Muscle of back (tissue), 3 donors: ENCODE measurements at regions not wholly inside any gene's neighbourhood (a gene's known extent, or its start where the extent isn't known, plus 50 kb on each side); places are given as distances from the start of the nearest gene placed in this dataset.
"Not testable (repeated sequence)": the region's sequence is repeated elsewhere in the genome, so short reads cannot be mapped to it uniquely, and the experiment has no call there.

Source experiments
- DNase-seq, 3 donors: peaks; one replicate each; pipeline versions ENCODE4 v3.0.0 to v3.0.0-alpha.2; 2013

DNA sequence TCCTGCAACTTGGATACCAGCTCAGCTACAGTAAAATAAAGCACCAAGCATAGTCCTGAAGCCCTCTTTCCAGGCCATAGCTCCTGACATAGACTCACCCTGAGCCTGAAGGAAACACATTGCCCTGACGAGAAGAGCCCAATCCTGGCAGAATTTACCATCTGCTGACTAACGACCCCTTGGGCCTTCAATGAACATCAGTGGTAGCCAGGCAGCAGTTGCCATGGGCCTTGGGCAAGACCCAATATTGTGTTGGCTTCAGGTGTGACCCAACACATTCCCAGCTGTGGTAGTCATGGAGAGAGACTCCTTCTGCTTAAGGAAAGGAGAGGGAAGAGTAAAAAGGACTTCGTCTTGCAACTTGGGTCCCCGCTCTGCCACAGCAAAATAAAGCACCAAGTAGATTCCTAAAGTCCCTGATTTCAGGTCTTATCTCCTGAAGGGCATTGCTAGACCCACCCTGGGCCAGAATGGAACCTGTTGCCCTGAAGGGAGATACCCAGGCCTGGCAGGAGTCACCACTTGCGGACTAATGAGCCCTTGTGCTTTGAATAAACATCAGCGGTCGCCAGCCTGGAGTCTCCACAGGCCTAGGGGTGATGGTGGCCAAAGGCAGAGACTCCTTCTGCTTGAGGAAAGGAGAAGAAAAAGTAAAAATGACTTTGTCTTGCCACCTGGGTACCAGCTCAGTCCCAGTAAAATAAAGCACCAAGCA lies 902.6 kb downstream of the C4orf33 start:
- DNase-seq = no peak

DNA sequence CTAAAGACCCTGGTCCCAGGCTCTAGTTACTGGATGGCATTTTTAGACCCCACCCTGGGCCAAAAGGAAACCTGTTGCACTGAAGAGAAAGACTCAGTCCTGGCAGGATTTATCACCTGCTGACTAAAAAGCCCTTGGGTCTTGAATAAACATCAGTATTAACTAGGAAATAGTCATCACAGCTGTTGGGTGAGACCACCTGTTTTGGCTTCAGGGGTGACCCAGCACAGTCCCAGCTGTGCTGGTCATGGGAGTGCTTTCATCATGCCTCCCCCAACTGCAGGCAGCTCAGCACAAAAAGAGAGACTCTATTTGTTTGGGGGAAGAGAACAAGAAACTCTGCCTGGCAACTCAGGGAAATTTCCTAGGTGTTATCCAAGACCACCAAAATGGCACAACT lies 903.2 kb downstream of the C4orf33 start:
- DNase-seq = no peak

DNA sequence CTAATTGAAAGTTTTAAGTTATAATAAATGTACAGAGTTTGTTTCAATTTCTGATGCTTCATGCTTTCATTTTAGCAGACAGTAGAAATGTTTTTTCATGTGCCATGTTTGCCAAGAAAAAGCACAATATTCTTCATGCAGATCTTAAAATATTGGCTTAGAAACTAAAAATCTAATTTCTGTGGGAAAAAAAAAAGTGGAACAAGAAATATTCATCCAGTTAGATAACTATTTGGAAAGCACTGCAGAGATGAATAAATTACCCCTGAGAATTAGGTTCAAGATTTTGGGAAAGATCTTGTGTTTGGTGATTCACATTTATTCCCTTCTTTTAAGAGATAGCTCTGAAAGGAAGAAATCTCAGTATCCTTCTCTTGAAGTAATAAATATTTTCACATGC lies 912.5 kb downstream of the C4orf33 start:
- DNase-seq = peak in 2 of 3 donors; percentile 27 to 55

DNA sequence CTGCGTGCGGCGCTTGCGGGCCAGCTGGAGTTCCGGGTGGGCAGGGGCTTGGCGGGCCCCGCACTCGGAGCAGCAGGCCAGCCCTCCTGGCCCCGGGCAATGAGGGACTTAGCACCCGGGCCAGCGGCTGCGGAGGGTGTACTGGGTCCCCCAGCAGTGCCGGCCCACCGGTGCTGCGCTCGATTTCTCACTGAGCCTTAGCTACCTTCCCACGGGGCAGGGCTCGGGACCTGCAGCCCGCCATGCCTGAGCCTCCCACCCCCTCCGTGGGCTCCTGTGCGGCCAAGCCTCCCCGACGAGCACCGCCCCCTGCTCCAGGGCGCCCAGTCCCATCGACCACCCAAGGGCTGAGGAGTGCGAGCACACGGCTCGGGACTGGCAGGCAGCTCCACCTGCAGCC lies 916.9 kb downstream of the C4orf33 start:
- not testable (repeated sequence) for DNase-seq

DNA sequence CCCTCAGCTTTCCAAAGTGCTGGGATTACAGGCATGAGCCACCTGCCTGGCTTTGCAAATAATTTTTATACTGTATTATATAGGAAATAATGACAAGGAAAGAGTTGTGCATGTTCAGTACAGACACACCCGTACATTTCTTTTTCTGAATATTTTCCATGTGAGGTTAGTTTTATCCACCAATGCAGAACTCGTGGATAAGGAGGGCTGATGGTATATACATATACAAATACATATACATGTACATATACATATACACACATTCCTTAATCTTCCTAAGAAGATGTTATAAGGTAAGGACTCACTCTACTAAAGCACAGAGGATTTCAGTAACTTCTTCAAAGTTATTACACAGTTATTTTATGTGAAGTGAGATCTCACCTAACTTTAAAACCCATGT lies 925.8 kb downstream of the C4orf33 start:
- no peak for DNase-seq

DNA sequence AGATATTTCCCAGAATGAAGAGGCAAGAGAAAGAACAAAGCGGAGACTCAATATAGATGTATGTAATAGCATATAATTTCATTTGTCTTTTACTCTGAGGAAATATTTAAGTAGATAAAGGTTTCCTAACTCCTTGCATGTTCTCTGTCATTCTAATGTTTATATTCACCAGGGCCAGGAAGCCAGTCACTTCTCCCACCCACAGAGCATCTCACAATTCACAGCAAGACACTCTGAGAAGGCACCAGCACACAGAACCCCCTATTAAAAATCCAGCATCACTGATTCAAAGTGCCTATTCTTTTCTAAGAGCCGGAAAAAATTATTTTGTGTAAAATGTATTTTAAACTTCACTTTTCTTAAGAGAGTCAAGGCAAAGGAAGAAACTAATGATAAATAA lies 927.1 kb downstream of the C4orf33 start:
- DNase-seq = no peak

DNA sequence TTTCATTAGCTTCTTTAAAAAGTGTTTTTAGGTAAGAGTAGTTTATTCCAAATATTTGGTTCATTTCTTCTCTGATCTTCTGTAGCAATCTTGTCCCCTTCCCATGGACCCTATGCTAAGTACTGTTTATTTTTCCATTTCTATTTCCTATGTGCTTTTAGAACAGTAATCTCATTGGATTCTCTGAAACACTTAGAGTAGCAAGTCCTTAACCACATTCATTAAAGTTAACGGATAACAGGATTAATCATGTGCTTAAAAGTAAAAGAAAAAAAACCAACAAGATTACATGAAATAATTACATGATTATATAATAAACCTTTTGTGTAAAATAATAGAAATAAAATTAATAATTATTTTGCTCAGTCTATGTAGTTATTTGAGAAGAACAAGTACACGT lies 929.7 kb downstream of the C4orf33 start:
- DNase-seq = no peak

DNA sequence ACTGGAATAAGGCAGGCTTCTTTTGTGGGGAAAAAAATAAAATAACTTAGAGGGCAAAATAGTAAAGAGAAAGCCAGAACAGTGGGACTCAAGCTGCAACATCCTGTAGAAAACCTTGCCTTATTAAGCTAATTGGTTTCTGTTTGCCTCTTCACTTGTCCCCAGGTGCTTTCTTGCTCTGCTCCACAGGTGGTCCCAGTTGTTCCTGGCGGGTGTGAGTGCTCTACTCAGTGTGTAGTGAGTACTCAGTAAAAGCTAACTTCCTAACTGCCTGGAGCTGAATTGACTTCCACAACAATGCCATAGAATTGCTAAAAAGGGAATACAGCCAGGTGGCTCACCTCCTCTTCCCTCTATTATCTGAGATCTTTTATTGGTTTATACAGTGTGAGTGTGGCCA lies 930.2 kb downstream of the C4orf33 start:
- DNase-seq = no peak

DNA sequence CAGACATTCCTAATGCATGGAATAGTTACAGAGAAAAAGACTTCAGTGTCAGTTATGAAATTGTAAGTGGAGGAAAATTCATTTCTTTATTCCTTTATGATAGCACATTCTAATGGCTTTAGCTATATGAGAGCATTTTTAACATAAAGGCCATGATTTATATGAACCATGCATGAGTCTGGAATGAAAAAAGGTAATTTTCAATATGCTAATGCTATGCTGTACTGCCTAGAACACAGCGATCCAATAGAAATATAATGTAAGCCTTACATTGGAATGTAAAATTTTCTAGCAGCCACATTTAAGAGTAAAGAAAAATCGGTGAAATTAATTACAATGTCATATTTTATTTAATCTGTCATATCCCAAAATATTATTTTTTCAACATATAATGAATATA lies 932.0 kb downstream of the C4orf33 start:
- DNase-seq = no peak

DNA sequence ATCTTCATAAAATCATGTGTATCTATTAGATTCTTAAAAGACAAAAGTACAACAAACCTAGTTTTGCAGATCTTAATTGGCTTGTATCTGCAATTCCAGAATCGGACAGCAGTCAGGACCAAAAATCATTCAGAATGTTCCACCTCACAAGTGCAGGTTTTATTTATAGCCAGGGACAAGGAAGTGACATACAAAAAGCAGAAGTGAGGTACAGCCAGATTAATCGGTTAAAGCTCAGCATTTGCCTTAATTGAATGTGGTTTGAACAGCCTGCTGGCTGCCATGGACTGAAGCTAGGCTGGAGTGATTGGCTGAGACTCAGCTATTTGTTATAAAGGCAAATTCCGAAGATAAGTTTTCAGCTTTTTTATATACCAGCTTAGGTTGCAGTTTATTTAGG lies 932.6 kb downstream of the C4orf33 start:
- DNase-seq = no peak

DNA sequence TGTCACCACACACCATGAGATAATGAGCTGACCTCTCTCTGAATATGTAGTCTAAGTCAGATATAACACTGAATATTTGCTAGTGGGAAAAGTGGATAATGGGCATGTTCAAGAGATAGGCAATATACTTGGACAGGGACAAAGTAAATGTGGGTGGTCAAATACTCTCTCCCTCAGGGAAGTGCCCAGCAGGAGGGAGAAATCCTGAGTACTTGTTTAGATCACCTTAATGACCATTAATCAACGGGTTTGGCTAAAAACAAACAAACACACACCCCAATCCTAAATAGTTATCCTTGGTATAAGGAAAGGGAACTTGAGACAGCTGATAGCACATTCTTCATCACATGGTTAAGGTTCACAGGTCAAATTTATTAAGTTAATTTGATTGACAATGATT lies 933.5 kb downstream of the C4orf33 start:
- no peak for DNase-seq

DNA sequence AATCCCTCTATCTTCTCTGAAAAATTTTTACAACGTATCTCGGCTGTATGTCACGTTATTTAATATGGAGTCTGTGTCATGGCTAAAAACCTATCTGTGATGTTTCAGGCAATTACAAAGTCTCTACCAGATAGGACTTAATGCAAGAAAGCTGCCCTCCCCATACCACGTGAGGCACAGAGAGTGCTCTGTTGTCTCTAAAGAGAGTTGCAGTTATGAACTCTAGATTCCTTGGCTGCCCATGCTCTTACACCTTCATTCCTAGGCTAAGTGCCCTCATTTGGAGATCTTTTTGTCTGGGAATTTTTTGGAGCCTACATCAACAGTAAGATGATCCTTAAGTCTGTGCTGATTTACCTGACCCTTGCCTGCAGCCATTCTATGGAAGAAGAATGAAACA lies 935.9 kb downstream of the C4orf33 start:
- no peak for DNase-seq

DNA sequence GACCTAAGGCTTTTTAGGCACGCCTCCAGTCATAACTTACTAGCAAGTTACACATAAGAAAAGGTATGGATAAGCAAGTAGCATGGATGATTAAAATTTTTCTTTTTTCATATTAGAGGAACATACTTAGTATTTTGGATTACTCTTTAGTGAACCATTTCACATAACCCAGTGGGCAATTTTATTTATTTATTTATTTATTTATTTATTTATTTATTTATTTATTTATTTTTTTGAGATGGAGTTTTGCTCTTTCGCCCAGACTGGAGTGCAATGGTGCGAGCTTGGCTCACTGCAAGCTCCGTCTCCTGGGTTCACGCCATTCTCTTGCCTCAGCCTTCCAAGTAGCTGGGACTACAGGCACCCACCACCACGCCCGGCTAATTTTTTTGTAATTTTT lies 937.7 kb downstream of the C4orf33 start:
- DNase-seq = not testable (repeated sequence)

DNA sequence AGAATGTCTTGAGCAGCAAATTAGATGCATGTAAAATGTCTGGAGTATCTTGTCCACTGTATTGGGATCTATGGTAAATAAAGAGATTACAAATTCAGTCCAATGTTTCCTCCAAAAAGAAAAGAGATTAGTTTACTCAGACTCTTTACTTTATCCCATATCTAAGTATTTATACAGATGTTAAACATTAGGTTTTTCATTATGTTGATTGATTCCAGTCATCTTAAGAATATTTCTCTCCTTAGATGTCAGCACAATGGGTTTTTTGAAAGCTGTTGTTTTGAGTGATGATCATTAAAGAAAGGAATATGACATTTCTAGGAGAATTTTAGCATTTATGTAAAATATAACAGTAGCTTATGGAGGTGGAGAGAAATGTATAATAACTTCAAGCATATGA lies 938.9 kb downstream of the C4orf33 start:
- DNase-seq = no peak

DNA sequence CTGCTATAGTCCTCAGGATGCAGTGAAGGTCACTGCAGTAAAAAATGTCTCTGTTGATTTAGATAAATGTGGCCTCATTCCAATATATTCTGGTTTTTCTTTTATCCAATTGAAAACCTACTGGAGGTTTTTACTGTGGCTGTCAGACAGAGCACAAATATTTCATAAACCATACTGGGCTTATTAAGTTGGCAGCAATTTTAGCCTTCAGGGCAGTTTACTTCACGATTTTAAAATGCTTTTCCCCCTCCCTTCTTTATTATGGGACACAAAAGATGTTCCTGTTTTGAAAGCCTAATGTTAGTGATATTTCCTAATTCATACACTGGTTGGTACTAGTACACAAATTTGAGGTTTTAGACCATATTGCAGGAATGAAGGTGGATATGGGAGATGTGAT lies 939.4 kb downstream of the C4orf33 start:
- DNase-seq = no peak

DNA sequence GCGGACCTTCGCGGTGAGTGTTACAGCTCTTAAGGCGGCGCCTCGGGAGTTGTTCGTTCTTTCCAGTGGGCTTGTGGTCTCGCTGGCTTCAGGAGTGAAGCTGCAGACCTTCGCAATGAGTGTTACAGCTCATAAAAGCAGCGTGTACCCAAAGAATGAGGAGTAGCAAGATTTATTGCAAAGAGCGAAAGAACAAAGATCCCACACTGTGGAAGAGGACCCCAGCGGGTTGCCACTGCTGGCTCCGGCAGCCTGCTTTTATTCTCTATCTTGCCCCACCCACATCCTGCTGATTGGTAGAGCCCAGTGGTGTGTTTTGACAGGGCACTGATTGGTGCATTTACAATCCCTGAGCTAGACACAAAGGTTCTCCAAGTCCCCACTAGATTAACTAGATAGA lies 941.9 kb downstream of the C4orf33 start:
- DNase-seq = not testable (repeated sequence)

DNA sequence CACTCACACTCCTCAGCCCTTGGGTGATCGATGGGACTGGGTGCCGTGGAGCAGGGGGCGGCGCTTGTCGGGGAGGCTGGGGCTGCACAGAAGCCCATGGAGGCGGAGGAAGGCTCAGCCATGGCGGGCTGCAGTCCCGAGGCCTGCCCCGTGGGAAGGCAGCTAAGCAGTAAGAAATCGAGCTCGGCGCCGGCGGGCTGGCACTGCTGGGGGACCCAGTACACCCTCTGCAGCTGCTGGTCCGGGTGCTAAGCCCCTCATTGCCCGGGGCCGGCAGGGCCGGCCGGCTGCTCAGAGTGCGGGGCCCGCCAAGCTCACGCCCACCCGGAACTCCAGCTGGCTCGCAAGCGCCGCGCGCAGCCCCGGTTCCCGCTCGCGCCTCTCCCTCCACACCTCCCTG lies 942.6 kb downstream of the C4orf33 start:
- DNase-seq = not testable (repeated sequence)

DNA sequence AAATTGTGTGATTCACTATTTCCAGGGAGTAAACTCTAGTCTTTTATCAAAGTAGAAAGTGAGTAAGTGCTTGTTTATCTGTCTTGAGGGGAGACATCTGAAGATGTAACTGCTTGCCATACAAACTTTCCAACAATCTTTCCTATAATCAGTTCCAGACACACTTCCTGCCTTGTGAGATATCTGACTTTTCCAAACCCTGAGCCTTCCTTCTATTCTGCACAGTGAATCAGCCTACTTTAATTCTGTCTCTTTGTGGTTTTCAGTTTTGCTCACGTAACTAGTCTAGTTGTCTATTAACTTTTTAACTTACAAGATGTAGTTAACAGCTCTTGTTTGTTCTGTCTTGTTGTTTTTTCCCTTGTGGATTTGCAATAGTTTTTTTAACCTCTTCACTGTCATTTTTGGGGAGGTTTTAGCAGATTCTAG lies 947.8 kb downstream of the C4orf33 start:
- DNase-seq = peak; percentile 26 to 73 (median 63)

DNA sequence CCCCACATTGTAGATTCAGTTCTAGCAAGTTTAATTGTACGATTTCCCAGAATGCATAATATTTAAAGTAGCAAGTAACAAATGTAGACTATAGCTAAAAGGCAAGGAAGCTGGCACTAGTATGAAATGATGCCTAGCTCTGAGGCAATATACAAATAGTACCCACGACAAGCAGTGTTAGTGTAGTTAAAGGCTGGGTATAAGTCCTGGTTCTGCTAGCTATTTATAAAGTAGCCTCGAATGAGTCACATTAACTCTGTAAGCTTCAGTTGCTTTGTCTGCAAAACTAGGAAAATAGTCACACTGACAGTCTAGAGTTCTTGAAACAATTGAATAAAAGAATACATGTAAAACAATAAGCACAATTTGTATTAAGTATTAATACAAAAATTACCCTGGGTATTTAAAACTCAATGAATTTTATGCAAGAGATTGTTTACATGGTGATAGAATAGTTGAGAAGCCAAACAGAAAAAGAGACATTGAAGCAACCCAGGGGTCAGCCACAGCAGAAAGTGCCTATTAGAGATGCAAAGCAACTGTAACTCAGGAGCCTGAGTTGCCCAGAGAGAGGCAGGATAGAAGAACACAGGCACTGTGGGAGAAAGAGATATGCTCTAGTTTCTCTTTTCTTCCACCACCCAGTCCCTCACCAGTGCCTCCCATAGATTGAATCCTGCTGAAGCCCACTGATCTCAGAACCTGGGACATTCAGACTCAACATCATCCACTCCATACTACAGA lies 949.0 kb downstream of the C4orf33 start:
- DNase-seq = no peak

DNA sequence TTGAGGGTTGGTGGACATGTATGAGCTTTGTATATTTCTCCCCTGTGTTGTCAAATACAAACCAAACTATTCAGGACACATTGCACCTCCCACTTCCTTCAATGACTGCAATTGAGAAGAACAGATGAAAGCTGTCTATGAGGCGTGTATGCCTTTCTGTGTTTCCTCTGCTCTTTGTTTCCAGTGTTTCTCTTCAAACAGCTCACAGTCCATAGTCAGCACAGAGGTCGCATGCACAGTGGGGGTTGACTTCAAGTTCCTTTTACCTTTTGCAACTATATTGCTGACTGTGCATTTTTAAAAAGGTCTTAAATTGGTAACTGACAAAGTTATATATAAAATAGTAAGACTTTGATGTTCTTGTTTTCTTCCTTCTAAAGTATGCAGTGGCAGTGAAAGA lies 957.8 kb downstream of the C4orf33 start:
- DNase-seq = no peak

DNA sequence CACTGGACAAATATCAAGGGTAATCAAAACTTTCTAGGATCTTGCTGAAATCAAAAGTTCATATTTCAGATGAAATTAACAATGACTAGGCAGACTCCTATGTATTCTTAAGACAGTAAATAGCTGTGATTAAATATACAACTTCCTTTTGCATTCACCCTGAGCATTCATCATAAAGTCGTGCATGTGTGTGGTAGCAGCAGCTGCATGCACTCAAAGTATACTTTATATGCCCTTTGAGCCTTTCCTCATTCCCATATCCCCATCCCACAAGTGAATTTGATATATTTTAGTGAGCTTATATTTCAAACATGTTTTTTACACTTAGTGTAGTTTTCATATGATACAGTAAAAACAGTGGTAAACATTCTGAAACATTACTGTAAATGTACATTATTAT lies 959.0 kb downstream of the C4orf33 start:
- peak in 1 of 3 donors; percentile 7 for DNase-seq

DNA sequence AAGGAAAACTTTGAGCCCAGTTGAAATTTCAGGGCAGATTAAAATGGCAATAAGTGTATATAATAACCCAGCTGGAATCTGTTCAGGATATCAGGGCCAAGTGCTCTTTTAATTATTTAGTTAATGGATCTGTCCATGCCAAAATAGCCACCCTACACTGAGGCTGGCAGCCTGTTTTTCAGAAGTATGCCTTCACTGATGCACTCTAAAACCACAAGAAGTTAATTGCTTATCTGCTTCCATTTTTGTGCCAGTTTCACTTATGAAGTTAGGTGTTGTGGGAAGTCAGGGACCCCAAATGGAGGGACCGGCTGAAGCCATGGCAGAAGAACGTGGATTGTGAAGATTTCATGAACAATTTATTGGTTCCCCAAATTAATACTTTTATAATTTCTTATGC lies 960.3 kb downstream of the C4orf33 start:
- no peak for DNase-seq

DNA sequence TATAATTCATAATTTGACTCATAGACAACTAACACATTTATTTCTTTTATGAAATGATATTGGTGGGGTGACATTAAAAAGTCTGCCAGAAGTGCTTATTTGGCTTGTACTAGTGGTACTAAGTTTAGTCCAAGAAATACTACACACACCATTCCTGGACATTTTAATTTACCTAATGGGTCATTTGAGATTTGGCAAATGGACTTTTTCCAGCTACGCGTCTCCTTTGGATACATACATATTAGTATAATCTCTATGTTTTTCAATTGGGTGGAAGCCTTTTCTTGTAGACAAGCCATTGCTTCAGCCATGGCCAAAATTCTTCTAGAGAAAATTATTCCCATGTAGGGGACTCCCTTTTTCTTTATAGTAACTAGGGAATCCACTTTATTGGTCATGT lies 968.5 kb downstream of the C4orf33 start:
- DNase-seq = peak in 2 of 3 donors; percentile 28 to 58

DNA sequence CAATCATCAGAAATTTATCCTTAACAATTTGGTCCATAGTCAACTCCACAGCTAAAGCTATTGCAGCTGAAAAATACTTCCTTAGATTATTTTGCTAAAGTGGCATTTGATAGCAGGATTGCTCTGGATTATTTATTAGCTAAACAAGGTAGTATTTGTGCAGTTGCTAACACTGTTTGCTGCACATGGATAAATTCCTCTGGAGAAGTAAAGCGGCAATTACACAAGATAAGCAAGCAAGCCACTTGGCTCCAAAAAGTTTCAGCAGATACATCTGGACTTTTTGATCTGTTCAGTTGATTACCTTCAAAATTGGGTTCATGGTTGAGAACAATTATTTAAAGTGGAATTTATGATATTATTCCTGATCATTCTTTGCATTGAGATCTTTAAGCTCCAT lies 971.5 kb downstream of the C4orf33 start:
- no peak for DNase-seq
